GM21526 (cell line): ENCODE measurements at regions not wholly inside any gene's neighbourhood (a gene's known extent, or its start where the extent isn't known, plus 50 kb on each side); places are given as distances from the start of the nearest gene placed in this dataset.
"Not testable (repeated sequence)": the region's sequence is repeated elsewhere in the genome, so short reads cannot be mapped to it uniquely, and the experiment has no call there.

Source experiments
- ATAC-seq: cut with Tn5 transposase; IDR thresholded peaks from one replicate; pipeline ENCODE4 v1.9.1; 2021; ENCODE audit warnings: moderate library complexity; ENCODE audit not compliant: unreplicated experiment, low FRiP score

GRCh38 chr20:19867074-19867473, 109.0 kb downstream of the RIN2 start:
- no peak for ATAC-seq

- ATAC-seq, result no peak
These were observed 109.9 kb downstream of the RIN2 start for GRCh38 chr20:19867940-19868371.

GRCh38 chr20:19868441-19868840, 110.4 kb downstream of the RIN2 start:
- ATAC-seq, result no peak

- no peak for ATAC-seq
These were observed 113.9 kb downstream of the RIN2 start for GRCh38 chr20:19872001-19872400.

GRCh38 chr20:19874040-19874727, 116.1 kb downstream of the RIN2 start:
- ATAC-seq, result no peak

- no peak for ATAC-seq
These were observed 117.5 kb downstream of the RIN2 start for GRCh38 chr20:19875376-19876221.

GRCh38 chr20:19876828-19877460, 118.9 kb downstream of the RIN2 start:
- no peak for ATAC-seq

- ATAC-seq, result not testable (repeated sequence)
These were observed 121.8 kb downstream of the RIN2 start for GRCh38 chr20:19879874-19880255.

- ATAC-seq, result no peak
These were observed 122.4 kb downstream of the RIN2 start for GRCh38 chr20:19880256-19881079.

- no peak for ATAC-seq
These were observed 123.2 kb downstream of the RIN2 start for GRCh38 chr20:19881080-19881840.

- no peak for ATAC-seq
These were observed 123.9 kb downstream of the RIN2 start for GRCh38 chr20:19881990-19882389.

GRCh38 chr20:19882446-19882845, 124.4 kb downstream of the RIN2 start:
- ATAC-seq, result no peak

- no peak for ATAC-seq
These were observed 125.4 kb downstream of the RIN2 start for GRCh38 chr20:19883501-19883900.

- no peak for ATAC-seq
These were observed 127.5 kb downstream of the RIN2 start for GRCh38 chr20:19885594-19885938.

GRCh38 chr20:19885939-19886660, 128.0 kb downstream of the RIN2 start:
- ATAC-seq, result no peak

GRCh38 chr20:19886661-19887288, 128.7 kb downstream of the RIN2 start:
- ATAC-seq, result no peak

GRCh38 chr20:19887556-19888268, 129.4 kb upstream of the NAA20 start:
- no peak for ATAC-seq

- ATAC-seq, result no peak
These were observed 128.9 kb upstream of the NAA20 start for GRCh38 chr20:19888269-19888671.
